Muscle of back (tissue), 3 donors: ENCODE measurements at regions not wholly inside any gene's neighbourhood (a gene's known extent, or its start where the extent isn't known, plus 50 kb on each side); places are given as distances from the start of the nearest gene placed in this dataset.
"Not testable (repeated sequence)": the region's sequence is repeated elsewhere in the genome, so short reads cannot be mapped to it uniquely, and the experiment has no call there.

Experiments
- DNase-seq, 3 donors: peaks; one replicate each; pipeline versions ENCODE4 v3.0.0 to v3.0.0-alpha.2; 2013

DNA sequence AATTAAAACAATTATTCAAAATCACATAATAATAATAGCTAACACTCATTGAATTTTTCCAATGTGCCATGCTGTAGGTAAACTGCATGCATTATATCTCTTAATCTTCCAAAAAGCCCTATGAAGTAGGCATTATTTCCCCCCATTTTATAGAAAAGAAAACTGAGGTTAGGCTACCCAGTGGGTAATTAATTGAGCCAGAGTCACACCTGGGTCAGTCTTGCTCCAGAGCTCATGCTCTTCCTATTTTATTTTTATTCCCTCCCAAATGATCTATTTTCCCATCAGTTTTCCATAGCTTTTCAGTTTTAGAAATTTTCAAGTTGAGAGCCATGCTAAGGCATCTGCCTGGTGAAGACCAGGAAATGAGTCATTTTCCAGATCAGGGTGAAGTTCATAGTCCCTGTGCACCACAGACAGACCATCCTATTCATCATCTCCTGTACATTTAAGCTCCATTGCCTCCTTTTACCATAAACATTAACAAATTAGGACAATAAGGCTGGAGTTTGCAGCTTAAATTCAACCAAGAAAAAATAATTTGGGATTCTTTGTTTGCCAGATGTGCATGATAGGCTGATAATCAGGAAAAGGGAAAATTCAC lies 417.3 kb downstream of the OTOL1 start:
- DNase-seq: peak in 2 of 3 donors; percentile 20 to 25

DNA sequence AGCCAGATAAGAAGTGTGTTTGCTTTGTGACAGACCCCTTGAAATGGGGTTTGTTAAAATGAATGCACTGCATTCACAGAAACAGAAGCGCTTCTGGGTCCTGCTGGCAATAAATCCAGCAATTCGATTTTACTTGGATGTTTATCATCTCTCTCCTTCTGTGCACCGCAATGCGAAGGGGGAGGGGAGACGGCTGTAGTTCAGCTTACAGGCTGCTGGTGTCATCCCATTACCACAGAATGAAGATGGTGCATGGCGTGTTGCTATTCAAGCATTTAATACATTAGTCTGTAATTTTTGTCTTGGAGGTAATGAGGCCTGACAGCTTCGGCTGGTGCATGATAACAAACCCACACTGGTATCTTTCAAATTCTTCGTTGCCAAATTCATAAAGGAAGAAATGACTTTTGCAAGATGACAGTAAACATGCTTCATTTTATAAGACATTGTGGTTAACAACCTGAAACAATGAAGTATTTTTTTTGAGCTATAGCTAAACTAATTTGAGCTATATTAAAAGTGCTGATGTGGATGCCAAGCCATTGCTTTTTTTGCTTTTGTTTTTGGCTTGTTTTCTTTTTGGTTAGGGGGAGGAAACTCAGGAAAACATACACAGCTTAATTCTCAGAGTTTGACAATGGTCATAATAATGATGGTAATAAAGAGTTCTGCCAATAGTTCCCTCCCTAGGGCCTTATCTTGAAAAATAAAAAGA lies 418.3 kb downstream of the OTOL1 start:
- peak; percentile 74 to 91 (median 78) for DNase-seq

DNA sequence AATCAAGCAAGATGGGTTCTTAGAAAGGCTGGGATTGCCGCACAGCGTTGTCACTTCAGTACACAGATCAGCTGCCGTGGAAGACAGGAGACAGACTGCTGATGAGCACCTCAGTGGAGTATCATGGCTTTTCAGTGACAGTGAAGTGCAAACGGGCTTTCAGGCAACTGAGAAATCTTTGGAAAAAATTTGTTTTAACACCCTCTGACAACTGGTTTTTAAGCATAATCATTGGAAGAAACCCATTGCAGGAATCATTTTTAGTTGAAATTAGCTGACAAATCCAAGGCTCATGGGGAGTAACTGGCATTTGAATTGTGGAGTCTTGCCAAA lies 418.8 kb downstream of the OTOL1 start:
- DNase-seq: peak in 1 of 3 donors; percentile 80

DNA sequence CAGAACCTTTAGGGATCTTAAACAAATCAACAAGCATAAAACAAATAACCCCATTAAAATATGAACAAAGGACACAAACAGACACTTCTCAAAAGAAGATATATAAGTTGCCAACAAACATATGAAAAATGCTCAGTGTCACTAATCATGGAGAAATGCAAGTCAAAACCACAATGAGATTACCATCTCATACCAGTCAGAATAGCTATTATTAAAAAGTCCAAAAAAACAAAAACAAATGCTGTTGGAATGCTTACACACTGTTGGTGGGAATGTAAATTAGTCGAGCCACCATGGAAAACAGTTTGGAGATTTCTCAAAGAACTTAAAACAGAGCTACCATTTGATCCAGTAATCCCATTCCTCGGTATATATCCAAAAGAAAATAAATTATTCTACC lies 423.6 kb downstream of the OTOL1 start:
- no peak for DNase-seq

DNA sequence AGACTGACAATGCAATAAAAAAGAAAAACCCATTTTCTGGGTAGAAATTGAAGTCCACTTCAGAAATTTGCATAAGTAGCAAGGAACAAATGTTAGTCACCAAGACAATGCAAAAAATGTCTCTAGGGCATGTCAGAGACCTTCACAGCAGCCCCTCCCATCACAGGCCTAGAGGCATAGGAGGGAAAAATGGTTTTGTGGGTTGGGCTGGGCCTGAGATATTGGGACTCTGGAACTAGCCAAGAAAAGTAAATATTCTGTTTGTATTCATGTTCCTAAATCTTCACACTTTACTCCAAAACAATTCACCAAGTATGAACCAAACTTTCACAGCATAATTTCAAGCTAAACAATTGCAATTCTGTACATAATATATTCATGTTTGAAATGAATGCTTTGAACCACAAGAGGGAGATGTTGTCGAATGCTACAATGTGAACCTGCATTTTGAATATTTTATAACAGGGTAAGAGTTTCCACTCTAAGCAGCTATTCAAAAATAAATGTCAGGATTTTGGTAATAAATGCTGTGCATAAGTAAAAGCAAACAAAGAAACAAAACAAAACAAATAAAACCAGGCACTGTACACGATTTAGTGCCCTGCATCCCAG lies 429.2 kb downstream of the OTOL1 start:
- DNase-seq: no peak

DNA sequence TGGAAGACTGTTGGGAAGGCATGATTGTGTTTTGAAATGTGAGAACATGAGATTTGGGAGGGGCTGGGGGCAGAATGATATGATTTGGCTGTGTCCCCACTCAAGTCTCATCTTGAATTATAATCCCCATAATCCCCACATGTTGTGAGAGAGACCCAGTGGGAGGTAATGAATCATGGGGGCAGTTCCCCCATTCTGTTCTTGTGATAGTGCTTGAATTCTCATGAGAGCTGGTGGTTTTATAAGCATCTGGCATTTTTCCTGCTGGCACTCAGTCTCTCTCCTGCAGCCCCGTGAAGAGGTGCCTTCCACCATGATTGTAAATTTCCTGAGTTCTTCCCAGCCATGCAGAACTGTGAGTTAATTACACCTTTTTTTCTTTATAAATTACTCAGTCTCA lies 430.5 kb downstream of the OTOL1 start:
- DNase-seq: no peak

DNA sequence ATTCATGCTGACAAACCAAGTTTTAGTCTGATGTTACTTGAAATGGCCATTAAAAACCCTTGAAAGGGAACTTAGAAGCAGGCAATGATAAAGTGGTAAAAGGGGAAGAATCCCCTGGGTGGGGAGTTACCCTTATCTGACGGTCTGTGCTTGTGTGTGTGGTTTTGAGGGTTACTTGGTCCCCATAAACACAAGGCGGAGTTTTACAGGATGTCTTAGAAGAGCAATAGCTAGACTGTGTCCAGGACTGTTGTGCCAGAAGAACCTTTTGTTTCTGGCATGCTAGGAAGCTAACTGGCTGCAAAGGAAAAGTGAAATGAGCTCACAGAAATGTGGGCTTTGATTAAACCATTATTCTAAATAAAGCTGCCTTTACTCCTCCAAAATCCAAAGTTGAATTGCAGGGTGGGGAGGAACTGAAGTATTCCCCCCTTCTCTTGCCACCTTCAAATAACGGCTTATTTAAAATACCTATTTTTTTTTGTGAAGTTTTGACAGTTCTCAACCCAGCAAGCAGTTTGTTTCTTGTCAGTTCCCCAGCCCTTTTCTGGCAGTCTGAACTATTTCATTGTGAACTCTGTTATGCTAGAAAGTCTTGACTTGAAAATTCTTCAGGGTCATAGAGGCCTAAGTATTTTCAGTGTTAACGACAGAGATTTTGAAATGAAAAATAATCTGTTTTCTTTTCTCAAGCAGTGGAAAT lies 443.5 kb downstream of the OTOL1 start:
- DNase-seq: peak; percentile 43 to 90 (median 73)

DNA sequence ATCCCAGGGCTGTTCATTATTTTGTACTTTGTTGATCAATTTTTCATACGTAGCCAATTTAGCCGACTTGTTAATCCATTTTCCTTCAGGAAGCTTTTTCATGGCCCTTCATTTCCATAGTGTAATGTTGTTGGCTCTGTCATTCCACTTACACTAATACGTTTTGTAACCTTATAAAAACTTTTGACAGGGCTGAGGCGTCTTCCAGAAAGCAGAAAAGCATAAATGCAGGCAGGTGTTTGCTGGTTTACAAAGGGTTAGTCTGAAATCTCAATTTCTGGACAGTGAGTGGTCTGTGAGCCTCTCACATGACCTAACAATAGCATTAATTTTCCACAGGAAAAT lies 444.0 kb downstream of the OTOL1 start:
- peak in 2 of 3 donors; percentile 40 to 71 for DNase-seq

DNA sequence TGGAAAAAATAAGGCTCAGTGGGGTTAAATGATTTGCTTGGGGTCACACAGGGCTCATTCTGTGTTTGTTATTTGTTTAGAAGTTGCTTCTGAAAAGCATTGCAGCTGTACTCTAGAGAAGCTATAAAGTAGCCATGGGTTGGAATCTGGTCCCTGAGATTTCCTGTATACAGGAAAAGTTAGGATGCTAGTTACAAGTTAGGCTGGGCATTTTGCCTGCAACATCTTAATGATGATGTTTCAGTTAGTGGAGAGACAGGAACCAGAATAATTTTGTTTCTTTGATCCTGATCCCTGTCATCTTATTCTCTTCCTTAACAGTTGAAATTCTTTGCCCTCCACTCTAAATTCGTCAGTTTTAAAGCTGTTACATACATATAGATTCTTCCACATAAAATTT lies 445.3 kb downstream of the OTOL1 start:
- peak in 1 of 3 donors; percentile 54 for DNase-seq

DNA sequence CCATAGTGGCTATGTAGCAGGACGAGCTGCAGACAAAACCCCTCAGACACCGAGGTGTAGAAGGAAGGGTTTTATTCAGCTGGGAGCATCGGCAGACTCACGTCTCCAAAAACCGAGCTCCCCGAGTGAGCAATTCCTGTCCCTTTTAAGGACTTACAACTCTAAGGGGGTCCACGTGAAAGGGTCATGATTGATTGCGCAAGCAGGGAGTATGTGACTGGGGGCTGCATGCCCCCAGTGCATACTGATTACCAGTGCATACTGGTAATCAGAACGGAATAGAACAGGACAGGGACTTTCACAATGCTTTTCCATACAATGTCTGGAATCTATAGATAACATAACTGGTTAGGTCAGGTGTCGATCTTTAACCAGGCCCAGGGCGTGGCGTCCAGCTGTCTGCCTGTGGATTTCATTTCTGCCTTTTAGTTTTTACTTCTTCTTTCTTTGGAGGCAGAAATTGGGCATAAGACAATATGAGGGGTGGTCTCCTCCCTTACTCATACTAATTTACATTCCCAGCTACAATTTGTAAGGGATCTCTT lies 447.3 kb downstream of the OTOL1 start:
- not testable (repeated sequence) for DNase-seq

DNA sequence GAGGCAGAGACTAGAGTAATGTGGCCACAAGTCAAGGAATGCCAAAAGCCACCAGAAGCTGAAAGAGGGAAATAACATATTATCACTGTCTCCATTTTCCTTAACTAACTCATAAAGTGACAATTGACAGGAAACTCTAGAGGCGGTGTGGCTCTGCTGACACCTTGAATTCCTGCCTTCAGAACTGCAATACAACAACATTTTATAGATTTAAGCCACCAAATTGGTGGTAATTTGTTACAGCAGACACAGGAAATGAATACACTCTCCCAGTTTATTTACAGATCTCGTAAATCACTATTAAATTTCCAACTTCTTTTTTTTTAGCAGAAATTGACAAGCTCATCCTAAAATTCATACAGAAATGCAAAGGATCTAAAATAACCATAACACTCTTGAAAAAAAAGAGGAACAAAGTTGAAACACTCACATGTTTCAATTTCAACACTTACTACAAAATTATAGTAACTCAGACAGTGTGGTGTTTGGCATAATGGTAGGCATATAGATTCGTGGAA lies 449.9 kb downstream of the OTOL1 start:
- DNase-seq: no peak

DNA sequence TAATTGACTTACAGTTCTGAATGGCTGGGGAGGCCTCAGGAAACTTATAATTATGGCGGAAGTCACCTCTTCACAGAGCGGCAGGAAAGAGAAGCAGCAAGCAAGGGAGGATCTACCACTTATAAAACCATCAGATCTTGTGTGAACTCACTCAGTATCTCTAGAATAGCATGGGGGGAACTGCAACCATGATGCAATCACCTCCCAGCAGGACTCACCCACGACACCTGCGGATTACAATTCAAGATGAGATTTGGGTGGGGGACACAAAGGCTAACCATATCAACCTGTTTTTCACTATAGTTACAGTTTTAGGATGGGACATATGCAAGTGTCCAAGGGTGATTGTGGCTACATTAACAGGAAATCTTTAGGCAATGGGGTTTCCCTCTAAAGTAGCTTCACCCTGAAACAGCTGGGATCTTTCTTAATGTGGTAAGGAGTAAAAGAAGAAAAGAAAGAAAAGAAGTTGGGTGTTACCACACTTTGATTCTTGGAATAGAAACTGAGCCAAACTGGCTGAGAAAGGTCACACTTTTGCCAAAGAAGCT lies 453.8 kb downstream of the OTOL1 start:
- DNase-seq: no peak

DNA sequence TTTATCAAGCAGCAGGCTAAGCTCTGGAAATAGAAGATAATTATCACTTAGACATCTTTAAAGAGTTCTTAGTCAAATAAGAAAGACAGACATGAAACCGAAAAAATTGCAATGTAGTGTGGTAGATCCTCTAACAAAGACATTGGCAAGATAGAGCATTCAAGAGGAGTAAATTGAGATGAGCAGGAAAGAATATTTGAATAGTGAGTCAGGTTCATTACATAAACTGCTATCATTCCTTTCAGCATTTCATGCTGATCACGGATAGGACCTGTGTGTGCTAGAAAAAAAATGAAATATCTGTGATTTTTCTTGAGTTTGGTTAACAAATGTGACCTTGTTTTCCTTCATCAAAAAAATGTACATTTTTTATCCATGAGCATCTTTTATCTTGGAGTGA lies 460.9 kb downstream of the OTOL1 start:
- DNase-seq: no peak

DNA sequence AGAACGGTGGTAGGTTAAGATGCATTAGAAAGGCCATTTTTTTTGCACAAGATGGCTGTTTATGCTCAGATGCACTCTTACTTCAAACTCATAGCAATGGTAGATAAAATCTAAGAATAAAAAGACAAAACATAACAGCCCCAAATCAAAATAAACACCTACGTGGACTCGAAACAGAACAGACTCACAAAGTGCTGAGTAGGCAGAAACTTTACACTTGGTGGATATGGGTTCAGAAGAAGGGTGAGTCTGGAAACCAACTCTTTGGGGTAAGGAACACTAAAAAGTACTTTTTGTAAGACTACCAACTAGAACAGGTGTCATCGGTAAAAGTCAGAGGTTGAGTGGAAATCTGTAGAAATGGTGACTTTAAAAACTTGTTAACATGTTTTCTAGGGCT lies 468.2 kb downstream of the OTOL1 start:
- no peak for DNase-seq

DNA sequence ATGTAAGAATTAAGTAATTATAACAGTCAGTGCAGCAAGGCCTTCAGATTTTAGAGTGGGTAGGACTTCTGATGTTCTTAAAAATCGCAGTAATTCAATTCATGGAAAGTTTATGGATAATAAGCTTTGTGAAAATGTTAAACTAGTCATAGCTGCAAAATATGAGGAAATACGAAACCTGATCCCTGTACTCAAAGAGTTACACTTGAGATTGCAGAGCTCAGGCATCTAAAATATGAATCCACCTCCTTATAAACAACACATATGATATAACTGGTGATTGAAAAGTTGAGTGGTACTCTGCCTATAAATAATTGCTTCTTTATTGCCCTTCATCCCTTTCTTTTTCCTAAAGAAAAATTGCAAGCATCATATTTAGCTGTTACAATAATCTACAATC lies 473.3 kb downstream of the OTOL1 start:
- DNase-seq: no peak

DNA sequence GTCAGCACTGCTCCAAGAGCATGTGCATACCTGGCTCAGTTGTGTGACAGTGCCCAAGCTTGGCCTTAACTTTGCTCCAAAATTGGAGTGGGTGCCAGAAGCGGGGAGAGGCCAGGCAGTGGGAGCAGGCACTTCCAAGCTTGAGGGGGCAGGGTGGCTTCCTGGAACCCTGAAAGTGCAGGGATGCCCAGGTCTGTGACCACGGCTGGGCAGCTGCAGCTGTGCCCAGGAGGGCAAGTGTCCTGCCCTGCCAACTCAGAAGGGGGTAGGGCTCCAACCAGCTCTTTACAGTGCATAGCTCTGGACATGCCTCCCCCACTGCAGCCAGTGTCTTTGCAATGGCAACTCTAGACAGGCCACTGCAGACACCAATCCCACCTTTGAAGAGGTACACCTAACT lies 478.6 kb downstream of the OTOL1 start:
- DNase-seq: no peak

DNA sequence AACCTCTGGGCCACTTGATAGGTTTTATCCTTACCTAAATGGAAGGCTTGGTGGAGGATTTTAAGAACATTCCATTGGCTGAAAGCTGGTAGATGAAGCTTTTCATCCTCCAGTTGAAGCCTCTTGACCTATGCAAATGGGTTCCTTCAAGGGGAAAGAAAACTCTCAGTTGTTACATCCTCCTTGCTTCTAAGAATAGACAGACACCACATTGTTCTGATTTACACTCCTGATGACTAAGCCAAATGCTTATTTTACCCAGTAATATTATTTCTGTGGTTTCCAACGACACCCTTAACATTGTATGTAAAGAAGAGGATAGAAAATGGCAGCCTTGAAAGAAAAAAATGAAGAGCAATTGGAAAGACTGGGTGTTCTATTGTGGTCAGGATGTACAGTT lies 480.5 kb downstream of the OTOL1 start:
- DNase-seq: peak in 1 of 3 donors; percentile 30

DNA sequence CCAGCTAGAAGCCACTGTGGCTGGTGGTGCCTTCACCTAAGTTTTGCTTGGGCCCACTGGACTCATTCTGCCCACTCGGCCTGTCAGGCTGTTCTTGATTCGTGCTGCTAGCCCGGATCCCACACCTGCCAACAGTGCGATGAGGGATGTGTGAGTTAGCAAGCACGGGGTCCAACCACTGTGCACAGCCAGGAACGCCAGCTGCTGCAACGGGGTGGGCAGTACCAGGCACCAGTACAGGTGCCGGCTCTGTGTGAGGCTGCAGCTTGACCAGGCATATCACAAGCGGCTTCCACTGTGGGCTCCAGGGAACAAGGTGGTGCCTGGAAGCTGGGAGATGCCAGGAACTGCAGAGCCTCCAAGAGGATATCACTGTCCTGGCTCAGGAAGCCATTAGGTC lies 481.2 kb downstream of the OTOL1 start:
- no peak for DNase-seq

DNA sequence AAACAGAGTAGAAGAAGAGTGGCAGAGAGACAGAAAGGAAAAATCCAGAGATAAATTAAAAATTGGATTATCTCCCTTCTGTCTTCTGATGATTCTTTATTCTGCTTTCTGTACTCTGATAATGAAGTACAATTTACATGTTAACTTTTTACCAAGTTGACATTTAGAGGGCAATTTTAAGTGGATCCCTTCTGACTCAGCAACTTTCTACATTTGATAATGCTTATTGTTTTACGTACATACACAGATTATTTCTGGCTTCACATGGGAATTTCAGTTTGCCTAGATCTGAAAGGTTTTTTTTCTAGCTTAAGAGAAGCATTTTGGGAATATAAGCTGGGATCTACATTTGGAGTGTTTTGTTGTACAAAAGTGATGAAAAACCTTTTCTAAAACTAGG lies 491.3 kb downstream of the OTOL1 start:
- no peak for DNase-seq

DNA sequence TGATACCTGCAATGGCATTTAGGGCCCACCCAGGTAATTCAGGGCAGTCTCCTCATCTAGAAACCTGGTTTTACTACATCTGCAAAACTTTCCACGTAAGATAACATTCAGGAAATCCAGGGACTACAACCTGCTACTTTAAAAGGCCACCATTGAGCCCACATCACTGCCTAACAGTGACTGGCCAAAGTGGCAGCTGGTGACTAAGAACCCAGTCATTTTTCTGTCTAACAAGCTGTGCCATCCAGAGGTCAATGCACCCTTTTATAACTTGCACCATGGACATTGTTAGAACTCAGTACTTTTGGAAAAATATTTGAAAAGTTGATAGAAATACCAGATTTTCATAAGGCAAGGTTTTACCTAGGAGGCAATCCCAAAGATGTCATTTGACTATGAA lies 492.4 kb downstream of the OTOL1 start:
- DNase-seq: no peak

DNA sequence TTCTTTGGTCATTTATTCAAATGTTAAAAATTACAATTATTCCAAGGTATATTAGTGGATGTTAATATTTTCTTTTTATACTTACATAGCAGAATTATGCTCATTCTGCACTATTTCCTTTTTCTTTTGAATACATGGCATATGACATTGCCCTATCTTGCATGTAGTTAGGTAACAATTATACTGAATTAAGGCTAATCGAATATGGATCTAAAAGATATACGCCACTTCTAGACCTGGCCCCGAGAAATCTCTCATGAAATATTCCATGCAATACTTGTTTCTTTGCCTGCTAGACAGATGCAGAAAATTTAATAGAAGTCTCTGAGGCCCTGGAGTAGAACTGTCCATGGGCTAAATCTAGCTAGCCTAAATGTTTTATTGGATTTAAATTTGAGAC lies 493.4 kb downstream of the OTOL1 start:
- DNase-seq: no peak

DNA sequence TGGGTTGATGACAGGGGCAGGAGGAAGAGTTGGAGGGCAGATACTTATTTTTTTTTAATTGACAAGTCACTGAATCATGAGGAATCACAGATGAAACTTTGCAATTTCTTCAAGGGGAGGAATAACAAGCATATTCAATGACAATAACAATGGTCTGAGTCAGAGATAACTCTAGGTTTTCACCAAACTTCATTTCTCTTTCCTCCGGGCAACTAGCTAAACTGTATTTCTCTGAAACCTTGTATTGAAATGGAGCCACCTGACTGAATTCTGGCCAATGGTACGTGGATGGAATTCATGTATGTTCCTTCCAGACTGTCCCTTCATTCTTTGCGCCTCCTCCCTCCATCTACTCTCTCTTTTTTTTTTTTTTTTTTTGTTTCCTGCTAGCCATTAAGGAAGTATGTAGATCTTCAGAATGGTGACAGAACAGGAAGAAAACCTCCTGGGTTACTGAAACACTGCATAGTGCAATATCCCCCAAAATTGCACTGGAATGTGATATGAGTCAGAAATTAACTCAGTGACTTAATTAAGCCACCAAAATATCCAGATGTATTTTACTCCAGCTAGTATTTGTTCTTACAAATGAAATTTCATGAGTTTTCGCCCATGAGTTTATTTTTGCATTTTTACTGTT lies 495.4 kb downstream of the OTOL1 start:
- DNase-seq: no peak
